Heart left ventricle (tissue), 16 donors: ENCODE measurements at regions not wholly inside any gene's neighbourhood (a gene's known extent, or its start where the extent isn't known, plus 50 kb on each side); places are given as distances from the start of the nearest gene placed in this dataset.

Experiments
- ATAC-seq, 4 donors: fragments of 200-7000 bp; cut with Tn5 transposase; one replicate each; pipeline ENCODE4 v1.9.1; 2020 to 2022; ENCODE audit warnings: moderate library complexity in 4 of 4, mild to moderate bottlenecking in 3 of 4, moderate number of reproducible peaks in 1 of 4
- DNase-seq, 5 donors: peaks; one replicate each; pipeline ENCODE4 v3.0.0-alpha.2; 2020
- H3K27ac ChIP-seq, 12 donors: fragments of 200-600 bp; sonication (generic) in 4 of 12; one replicate each; pipeline versions ENCODE4 v1.5.0 to v1.8.0; 2016 to 2022; ENCODE audit warnings: mild to moderate bottlenecking in 2 of 12
- H3K27me3 ChIP-seq, 9 donors: fragments of 200-600 bp; sonication (generic) in 2 of 9; one replicate each; pipeline versions ENCODE4 v1.5.1 to v1.8.0; 2016 to 2022; ENCODE audit warnings: mild to moderate bottlenecking in 3 of 9
- H3K36me3 ChIP-seq, 9 donors: fragments of 200-600 bp; sonication (generic) in 2 of 9; one replicate each; pipeline versions ENCODE4 v1.5.0 to v1.8.0; 2018 to 2022; ENCODE audit warnings: mild to moderate bottlenecking in 2 of 9
- H3K4me1 ChIP-seq, 12 donors: fragments of 200-600 bp; sonication (generic) in 4 of 12; one replicate each; pipeline versions ENCODE4 v1.5.0 to v1.8.0; 2016 to 2022; ENCODE audit warnings: mild to moderate bottlenecking in 3 of 12
- H3K4me3 ChIP-seq, 12 donors: fragments of 200-600 bp; sonication (generic) in 4 of 12; one replicate each; pipeline versions ENCODE4 v1.5.0 to v1.8.0; 2017 to 2022; ENCODE audit warnings: mild to moderate bottlenecking in 9 of 12, moderate library complexity in 4 of 12
- H3K9me3 ChIP-seq, 12 donors: fragments of 200-600 bp; sonication (generic) in 4 of 12; one replicate each; pipeline versions ENCODE4 v1.5.0 to v1.8.0; 2016 to 2022; ENCODE audit warnings: mild to moderate bottlenecking in 1 of 12
- CTCF ChIP-seq, 12 donors: fragments of 200-600 bp; sonication (generic) in 4 of 12; IDR thresholded peaks; one replicate each; pipeline versions ENCODE4 v1.5.0 to v1.8.0; 2018 to 2022; ENCODE audit warnings: antibody characterized with exemption in 12 of 12, mild to moderate bottlenecking in 5 of 12
- POLR2A ChIP-seq, 2 donors: fragments of 450-650 bp; IDR thresholded peaks; one replicate each; pipeline ENCODE4 v1.6.1; 2017; ENCODE audit warnings: antibody characterized with exemption in 2 of 2, mild to moderate bottlenecking in 2 of 2, moderate library complexity in 2 of 2
- WGBS, 4 donors: extraction: QIAGEN DNeasy Blood & Tissue Kit in 2 of 4; methylation state at CpG; one replicate each; pipeline versions ENCODE4 v1.1.5 to v1.1.7; 2013 to 2018; 5-methylcytosine and 5-hydroxymethylcytosine counted together
- intact Hi-C, 10 donors: fragments of 100-400 bp; cut with DNase I; formaldehyde crosslinking; loops; one replicate each; pipeline versions ENCODE4 v1.11.1 to v1.14.2; 2022
- donor health status: ischemic (EF 13 %, LVEDD 7.1; RV severe dilation, severe dysfunction).
- donor health status: healthy with polysubstance abuse.
- donor health status: DM: no; HTN: yes; CAD: no.
- donor health status: DM: no; HTN: no; CAD: no.
- donor health status: ischemic (EF 25% LVEDD 6.9; RV normal size, moderate dysfunction).
- donor health status: ischemic (EF 25% LVEDD 5.7; RV mildly dilated, moderate dysfunction).
- donor health status: healthy.
- donor health status: DM: yes; HTN: yes; CAD: no.
- donor health status: ischemic (EF 35%, LVEDD 5.7; RV mildly dilated, moderate dysfunction).
- donor health status: nonischemic (EF 11% LVEDD 7.7; RV severe dilation, severe dysfunction).
- donor health status: DM: yes; HTN: yes; CAD: no.
- donor health status: PGD.
- donor health status: ischemic (EF 29% LVEDD 5.4; RV normal size, mild dysfunction).
- donor health status: nonischemic (EF 23%, LVEDD 6.1; RV moderate dilation, normal function).

GRCh38 chr7:54015251-54015650, 526.9 kb upstream of the VSTM2A start:
- Histone ChIP-seq H3K36me3 (no peaks in the 10 kb centered on the region), H3K4me3 (no peak overlapping the region), H3K27ac (no peak overlapping the region), H3K4me1 (no peaks in the 10 kb centered on the region), H3K9me3 (peaks cover 0 to 10% (median 0%) of the 10 kb centered on the region in 12 donors), H3K27me3 (no peaks in the 10 kb centered on the region)
- 60 to 70% (median 66%) methylated on average over 2 of the region's 2 CpGs for WGBS, 4 donors
- ATAC-seq (no peak), DNase-seq (no peak)
- intact Hi-C loops, result loop anchor here in 1 of 10 donors (10.0 kb wide), 1 partner anchor 60 kb away; no protein-coding TSS in a partner anchor
- TF ChIP-seq POLR2A (IDR thresholded peaks at IDR 0.05) (no peak), CTCF (IDR thresholded peaks at IDR 0.05) (no peak)

- Histone ChIP-seq H3K27me3 (no peaks in the 10 kb centered on the region), H3K27ac (no peak overlapping the region), H3K4me3 (no peak overlapping the region), H3K36me3 (no peaks in the 10 kb centered on the region), H3K9me3 (peaks cover 0 to 17% (median 0%) of the 10 kb centered on the region in 12 donors), H3K4me1 (no peaks in the 10 kb centered on the region)
- 27 to 100% (median 80%) methylated on average over 1 of the region's 1 CpG for WGBS, 4 donors
- ATAC-seq (no peak), DNase-seq (no peak)
- TF ChIP-seq CTCF (IDR thresholded peaks at IDR 0.05) (no peak), POLR2A (IDR thresholded peaks at IDR 0.05) (no peak)
- intact Hi-C loops, result no loop called here
Measured at GRCh38 chr7:54037873-54038272, 504.3 kb upstream of the VSTM2A start.

GRCh38 chr7:54060643-54061042, 481.5 kb upstream of the VSTM2A start:
- no peaks in the 10 kb centered on the region for H3K27me3 ChIP-seq
- H3K9me3 ChIP-seq, result peaks cover 0 to 8% (median 0%) of the 10 kb centered on the region in 12 donors
- no peak overlapping the region for H3K4me3 ChIP-seq
- ATAC-seq, result no peak
- H3K36me3 ChIP-seq, result no peaks in the 10 kb centered on the region
- no peak overlapping the region for H3K27ac ChIP-seq
- no peaks in the 10 kb centered on the region for H3K4me1 ChIP-seq
- intact Hi-C loops, result no loop called here
- TF ChIP-seq CTCF (IDR thresholded peaks at IDR 0.05), result no peak
- TF ChIP-seq POLR2A (IDR thresholded peaks at IDR 0.05), result no peak
- DNase-seq, result no peak
- WGBS, 4 donors, result 53 to 58% (median 55%) methylated on average over 4 of the region's 4 CpGs

GRCh38 chr7:54066643-54067042, 475.5 kb upstream of the VSTM2A start:
- Histone ChIP-seq H3K9me3 (peaks cover 0 to under 1% (median 0%) of the 10 kb centered on the region in 12 donors), H3K4me1 (no peaks in the 10 kb centered on the region), H3K4me3 (no peak overlapping the region), H3K27ac (no peak overlapping the region), H3K27me3 (no peaks in the 10 kb centered on the region), H3K36me3 (no peaks in the 10 kb centered on the region)
- DNase-seq (no peak), ATAC-seq (no peak)
- 58 to 78% (median 71%) methylated on average over 5 of the region's 5 CpGs for WGBS, 4 donors
- intact Hi-C loops, result no loop called here
- TF ChIP-seq POLR2A (IDR thresholded peaks at IDR 0.05) (no peak), CTCF (IDR thresholded peaks at IDR 0.05) (no peak)
